Activated B cell treated with CpG ODN at 0.5 μM for 24 hours (primary cell): ENCODE measurements at regions not wholly inside any gene's neighbourhood (a gene's known extent, or its start where the extent isn't known, plus 50 kb on each side); places are given as distances from the start of the nearest gene placed in this dataset.

Source experiments
- ATAC-seq: fragments of 200-7000 bp; cut with Tn5 transposase; one replicate; pipeline ENCODE4 v1.10.0; 2021; ENCODE audit warnings: low read depth, mild to moderate bottlenecking, moderate library complexity
- CTCF ChIA-PET: fragments of 350-600 bp; sonication (Branson Sonifier 250); formaldehyde crosslinking; loops from one replicate; lab custom pipeline; 2021; ENCODE audit warnings: antibody characterized with exemption; lab: Charles Lee
- POLR2A ChIA-PET: fragments of 350-600 bp; sonication (Branson Sonifier 250); formaldehyde crosslinking; loops from one replicate; lab custom pipeline; 2021; ENCODE audit warnings: antibody characterized with exemption; lab: Charles Lee
- DNase-seq: peaks from one replicate; pipeline ENCODE4 v3.0.0; 2022
- H3K27ac Mint-ChIP-seq: one replicate; pipeline ENCODE4 v1.8.0; 2020; ENCODE audit warnings: mixed read lengths
- H3K27me3 Mint-ChIP-seq: one replicate; pipeline ENCODE4 v1.8.0; 2021; ENCODE audit warnings: mixed read lengths
- H3K36me3 Mint-ChIP-seq: one replicate; pipeline ENCODE4 v1.8.0; 2021; ENCODE audit warnings: low read depth, mixed read lengths
- H3K4me1 Mint-ChIP-seq: one replicate; pipeline ENCODE4 v1.8.0; 2021; ENCODE audit warnings: mixed read lengths
- H3K4me3 Mint-ChIP-seq: one replicate; pipeline ENCODE4 v1.8.0; 2020; ENCODE audit warnings: mild to moderate bottlenecking, mixed read lengths
- H3K9me3 Mint-ChIP-seq: one replicate; pipeline ENCODE4 v1.8.0; 2020; ENCODE audit warnings: mixed read lengths
- CTCF ChIP-seq: fragments of 200-600 bp; IDR thresholded peaks from one replicate; pipeline ENCODE4 v1.8.0; 2022; ENCODE audit warnings: antibody characterized with exemption, mild to moderate bottlenecking
- intact Hi-C: fragments of 100-400 bp; cut with micrococcal nuclease; formaldehyde crosslinking; loops from one replicate; pipeline ENCODE4 v1.15.1; 2024

- POLR2A ChIA-PET, result no interaction called here
- Mint-ChIP-seq H3K36me3 (no peaks in the 10 kb centered on the region), H3K27ac (no peak overlapping the region), H3K4me1 (peaks cover 9% of the 10 kb centered on the region), H3K4me3 (no peak overlapping the region), H3K27me3 (no peaks in the 10 kb centered on the region), H3K9me3 (no peaks in the 10 kb centered on the region)
- intact Hi-C loops, result loop anchor here (10.0 kb wide), 1 partner anchor 271 kb away; no protein-coding TSS in a partner anchor
- ATAC-seq (no peak), DNase-seq (no peak)
- no peak for TF ChIP-seq CTCF
- CTCF ChIA-PET, result interaction anchor here (0.9 kb wide), 1 partner anchor 116 kb away, joined by 4 read pairs; no protein-coding TSS in a partner anchor
Observed at GRCh38 chr3:30315447-30315846, 291.0 kb upstream of the TGFBR2 start.

GRCh38 chr3:30317561-30317960 is 288.8 kb upstream of the TGFBR2 start:
- H3K36me3 Mint-ChIP-seq, result no peaks in the 10 kb centered on the region
- intact Hi-C loops, result loop anchor here (10.0 kb wide), 1 partner anchor 273 kb away; no protein-coding TSS in a partner anchor
- DNase-seq (no peak), ATAC-seq (no peak)
- no peak for TF ChIP-seq CTCF
- peaks cover 6% of the 10 kb centered on the region for H3K4me1 Mint-ChIP-seq
- H3K27me3 Mint-ChIP-seq, result no peaks in the 10 kb centered on the region
- no peak overlapping the region for H3K27ac Mint-ChIP-seq
- ChIA-PET CTCF (interaction anchor here (5.1 kb wide), 1 partner anchor 375 kb away, joined by 44 read pairs; no protein-coding TSS in a partner anchor), POLR2A (no interaction called here)
- no peaks in the 10 kb centered on the region for H3K9me3 Mint-ChIP-seq
- H3K4me3 Mint-ChIP-seq, result no peak overlapping the region

- Mint-ChIP-seq H3K27me3 (no peaks in the 10 kb centered on the region), H3K27ac (no peak overlapping the region), H3K4me3 (no peak overlapping the region), H3K4me1 (peaks cover 6% of the 10 kb centered on the region), H3K36me3 (no peaks in the 10 kb centered on the region), H3K9me3 (no peaks in the 10 kb centered on the region)
- intact Hi-C loops, result loop anchor here (10.0 kb wide), 1 partner anchor 273 kb away; no protein-coding TSS in a partner anchor
- ATAC-seq (no peak), DNase-seq (no peak)
- TF ChIP-seq CTCF, result no peak
- ChIA-PET CTCF (interaction anchor here (5.1 kb wide), 1 partner anchor 375 kb away, joined by 44 read pairs; no protein-coding TSS in a partner anchor), POLR2A (no interaction called here)
Observed at GRCh38 chr3:30318110-30318509, 288.3 kb upstream of the TGFBR2 start.

GRCh38 chr3:30319713-30320112 is 286.7 kb upstream of the TGFBR2 start:
- ATAC-seq (peak; percentile 98), DNase-seq (no peak)
- Mint-ChIP-seq H3K4me3 (no peak overlapping the region), H3K9me3 (no peaks in the 10 kb centered on the region), H3K36me3 (no peaks in the 10 kb centered on the region), H3K4me1 (peaks cover 6% of the 10 kb centered on the region), H3K27me3 (no peaks in the 10 kb centered on the region), H3K27ac (no peak overlapping the region)
- CTCF ChIA-PET, result interaction anchor here (0.9 to 5.1 kb wide), 22 partner anchors 10 to 376 kb away, joined by 3 to 44 read pairs (median 6); partner anchors contain the start of gene TGFBR2
- TF ChIP-seq CTCF, result peak; percentile 46
- POLR2A ChIA-PET, result interaction anchor here (0.9 to 2.2 kb wide), 4 partner anchors 287 to 374 kb away, joined by 3 to 24 read pairs (median 4); partner anchors contain the start of gene TGFBR2
- intact Hi-C loops, result loop anchor here (1.0 to 10.0 kb wide), 5 partner anchors 206 to 374 kb away; partner anchors contain the start of gene TGFBR2

GRCh38 chr3:30320392-30320791 is 286.0 kb upstream of the TGFBR2 start:
- ATAC-seq (no peak), DNase-seq (no peak)
- Mint-ChIP-seq H3K36me3 (no peaks in the 10 kb centered on the region), H3K4me3 (no peak overlapping the region), H3K9me3 (no peaks in the 10 kb centered on the region), H3K27ac (no peak overlapping the region), H3K4me1 (peaks cover 6% of the 10 kb centered on the region), H3K27me3 (no peaks in the 10 kb centered on the region)
- intact Hi-C loops, result no loop called here
- TF ChIP-seq CTCF, result no peak
- CTCF ChIA-PET, result interaction anchor here (1.1 to 5.1 kb wide), 15 partner anchors 34 to 375 kb away, joined by 3 to 44 read pairs (median 6); partner anchors contain the start of gene TGFBR2
- POLR2A ChIA-PET, result interaction anchor here (2.2 kb wide), 1 partner anchor 287 kb away, joined by 24 read pairs; the partner anchor contains the start of gene TGFBR2
